CD4-positive, alpha-beta T cell treated with Interleukin-2 at 100 ng/mL for 4 hours (primary cell): ENCODE measurements at regions not wholly inside any gene's neighbourhood (a gene's known extent, or its start where the extent isn't known, plus 50 kb on each side); places are given as distances from the start of the nearest gene placed in this dataset.
"Not testable (repeated sequence)": the region's sequence is repeated elsewhere in the genome, so short reads cannot be mapped to it uniquely, and the experiment has no call there.

ENCODE experiments used
- DNase-seq: peaks from one replicate; pipeline ENCODE4 v3.0.0-alpha.2; 2020; ENCODE audit warnings: low spot score

GRCh38 chr9:33623658-33624586 lies 99.9 kb downstream of the ANKRD18B start:
- DNase-seq = peak; percentile 75

GRCh38 chr9:33628318-33628717 lies 104.3 kb downstream of the ANKRD18B start:
- not testable (repeated sequence) for DNase-seq

GRCh38 chr9:33628865-33629410 lies 104.9 kb downstream of the ANKRD18B start:
- DNase-seq = no peak

- no peak for DNase-seq
These were observed 109.6 kb downstream of the ANKRD18B start for GRCh38 chr9:33633636-33634035.

GRCh38 chr9:33637881-33638280 lies 113.8 kb downstream of the ANKRD18B start:
- no peak for DNase-seq

- no peak for DNase-seq
These were observed 114.4 kb downstream of the ANKRD18B start for GRCh38 chr9:33638391-33638915.

GRCh38 chr9:33645706-33646105 lies 121.7 kb downstream of the ANKRD18B start:
- no peak for DNase-seq

- no peak for DNase-seq
These were observed 125.4 kb downstream of the ANKRD18B start for GRCh38 chr9:33649463-33649862.

- no peak for DNase-seq
These were observed 127.1 kb downstream of the ANKRD18B start for GRCh38 chr9:33651125-33651524.

- no peak for DNase-seq
These were observed 135.4 kb upstream of the PRSS3 start for GRCh38 chr9:33659921-33660320.

- no peak for DNase-seq
These were observed 134.6 kb upstream of the PRSS3 start for GRCh38 chr9:33660772-33661171.

- no peak for DNase-seq
These were observed 134.2 kb upstream of the PRSS3 start for GRCh38 chr9:33661176-33661575.

- no peak for DNase-seq
These were observed 132.5 kb upstream of the PRSS3 start for GRCh38 chr9:33662871-33663270.

- not testable (repeated sequence) for DNase-seq
These were observed 119.1 kb upstream of the PRSS3 start for GRCh38 chr9:33676194-33676745.

- no peak for DNase-seq
These were observed 118.4 kb upstream of the PRSS3 start for GRCh38 chr9:33676746-33677505.

GRCh38 chr9:33677506-33677809 lies 117.9 kb upstream of the PRSS3 start:
- no peak for DNase-seq

- DNase-seq = no peak
These were observed 117.4 kb upstream of the PRSS3 start for GRCh38 chr9:33677961-33678360.

- no peak for DNase-seq
These were observed 112.8 kb upstream of the PRSS3 start for GRCh38 chr9:33682551-33682950.

GRCh38 chr9:33684831-33685230 lies 110.5 kb upstream of the PRSS3 start:
- no peak for DNase-seq

- no peak for DNase-seq
These were observed 108.4 kb upstream of the PRSS3 start for GRCh38 chr9:33686942-33687341.

- no peak for DNase-seq
These were observed 107.6 kb upstream of the PRSS3 start for GRCh38 chr9:33687779-33688178.

- DNase-seq = no peak
These were observed 105.0 kb upstream of the PRSS3 start for GRCh38 chr9:33690143-33690933.
